K562 (cell line): ENCODE measurements at regions not wholly inside any gene's neighbourhood (a gene's known extent, or its start where the extent isn't known, plus 50 kb on each side); places are given as distances from the start of the nearest gene placed in this dataset.

Source experiments
- ATAC-seq: fragments of 200-7000 bp; cut with Tn5 transposase; 3 replicates; pipeline ENCODE4 v1.9.1; 2020; ENCODE audit warnings: moderate library complexity
- BruUV-seq: library from RNA; stranded (reverse); fragments of 400-500 nt; replicated peaks from 2 replicates; lab custom pipeline; 2021; lab: Mats Ljungman, UMichigan
- CTCF ChIA-PET: fragments of 300-600 bp; formaldehyde crosslinking; extraction: SDS; loops from one replicate; lab custom pipeline; 2021; ENCODE audit warnings: low intra/inter-chr PET ratio; lab: Yijun Ruan, JAX
- POLR2A ChIA-PET: fragments of 300-600, 350-650 bp; sonication (Branson Sonifier 250); formaldehyde crosslinking; extraction: SDS; loops from one replicate; lab custom pipeline; 2021; ENCODE audit warnings: antibody characterized with exemption, inconsistent platforms; lab: Yijun Ruan, JAX
- DNase-seq, 4 experiments: peaks; one replicate each; pipeline versions ENCODE4 v3.0.0 to v3.0.0-alpha.2; 2011 to 2018; ENCODE audit warnings: low spot score in 3 of 4, mixed read lengths in 3 of 4; ENCODE audit errors: extremely low read depth in 1 of 4
- FAIRE-seq: peaks from 2 replicates; lab custom pipeline; 2011; peaks lifted over from hg19 to GRCh38; lab: Jason Lieb, UNC
- H2AFZ ChIP-seq: 2 replicates; pipeline ENCODE4 v1.6.0; 2011; ENCODE audit warnings: low read depth, low read length, control low read depth, inconsistent platforms
- H3K27ac ChIP-seq: fragments of 200-600 bp; 3 replicates; pipeline ENCODE4 v1.8.0; 2011; ENCODE audit warnings: low read depth, mild to moderate bottlenecking, control low read depth, inconsistent platforms, low read length, moderate library complexity, mixed read lengths; ENCODE audit errors: extremely low read depth
- H3K27me3 ChIP-seq, 2 experiments: fragments of 300-600 bp in 1 of 2; 2 replicates in 1 of 2; 3 replicates in 1 of 2; pipeline versions ENCODE4 v1.6.0 to v1.8.0; 2011; ENCODE audit warnings: inconsistent platforms in 2 of 2, low read length in 2 of 2, mild to moderate bottlenecking in 1 of 2, mixed read lengths in 1 of 2, moderate library complexity in 1 of 2; ENCODE audit not compliant: control insufficient read depth in 2 of 2, insufficient read depth in 2 of 2
- H3K36me3 ChIP-seq: fragments of 300-600 bp; 3 replicates; pipeline ENCODE4 v1.8.0; 2011; ENCODE audit warnings: mild to moderate bottlenecking, low read length, inconsistent platforms; ENCODE audit not compliant: control insufficient read depth, insufficient read depth
- H3K4me1 ChIP-seq, 2 experiments: fragments of 200-600 bp in 1 of 2; replicated peaks in 1 of 2; 2 replicates in 1 of 2; 3 replicates in 1 of 2; pipeline versions ENCODE4 v1.5.1 to v1.8.0; 2011; ENCODE audit warnings: inconsistent platforms in 2 of 2, low read length in 2 of 2, mild to moderate bottlenecking in 1 of 2, mixed read lengths in 1 of 2, moderate library complexity in 1 of 2; ENCODE audit not compliant: control insufficient read depth in 2 of 2, insufficient read depth in 2 of 2
- H3K4me2 ChIP-seq: 2 replicates; pipeline ENCODE4 v1.6.1; 2011; ENCODE audit warnings: low read length, control low read depth, inconsistent platforms, mixed read lengths; ENCODE audit not compliant: insufficient read depth
- H3K4me3 ChIP-seq: fragments of 200-600 bp; sonication (generic), shearing (Covaris generic); 2 replicates; pipeline ENCODE4 v1.5.1; 2016; ENCODE audit warnings: control low read depth, inconsistent platforms
- H3K79me2 ChIP-seq: fragments of 200-600 bp; 3 replicates; pipeline ENCODE4 v1.8.0; 2011; ENCODE audit warnings: low read length, inconsistent platforms; ENCODE audit not compliant: control insufficient read depth, insufficient read depth
- H3K9ac ChIP-seq, 2 experiments: 2 replicates each; pipeline versions ENCODE4 v1.6.0 to v1.6.1; 2011; ENCODE audit warnings: low read depth in 2 of 2, low read length in 2 of 2, control low read depth in 1 of 2, inconsistent platforms in 1 of 2, mild to moderate bottlenecking in 1 of 2, mixed read lengths in 1 of 2; ENCODE audit not compliant: insufficient read depth in 1 of 2
- H3K9me1 ChIP-seq: one replicate; pipeline ENCODE4 v1.6.0; 2011; ENCODE audit warnings: inconsistent platforms, mild to moderate bottlenecking, low read length, moderate library complexity; ENCODE audit not compliant: control insufficient read depth, insufficient read depth
- H3K9me3 ChIP-seq: replicated peaks from 2 replicates; pipeline ENCODE4 v1.5.1; 2011; ENCODE audit warnings: low read depth, low read length, inconsistent platforms; ENCODE audit not compliant: control insufficient read depth, insufficient read depth
- H4K20me1 ChIP-seq: replicated peaks from 2 replicates; pipeline ENCODE4 v1.6.1; 2011; ENCODE audit warnings: low read length, inconsistent platforms, mixed read lengths; ENCODE audit not compliant: control insufficient read depth, insufficient read depth
- BRF1 ChIP-seq: IDR thresholded peaks from 3 replicates; pipeline ENCODE4 v1.6.1; 2011; ENCODE audit warnings: borderline replicate concordance, mild to moderate bottlenecking; ENCODE audit not compliant: insufficient read length; ENCODE audit errors: extremely low read depth
- GABPB2 ChIP-seq: fragments of 250-450 bp; sonication (Bioruptor Pico); conservative IDR thresholded peaks from 2 replicates; pipeline ENCODE4 v1.5.1; 2021; ENCODE audit warnings: mild to moderate bottlenecking
- HNRNPLL ChIP-seq: fragments of 200-400 bp; formaldehyde crosslinking; IDR thresholded peaks from 2 replicates; pipeline ENCODE4 v1.6.1; 2017; ENCODE audit warnings: low read length, low read depth, mild to moderate bottlenecking; ENCODE audit not compliant: poor library complexity, severe bottlenecking
- KHSRP ChIP-seq: fragments of 450-650 bp; IDR thresholded peaks from 2 replicates; pipeline ENCODE4 v1.6.1; 2017
- MAX ChIP-seq: sonication (generic); formaldehyde crosslinking; IDR thresholded peaks from 2 replicates; pipeline ENCODE4 v1.9.0; 2022; ENCODE audit warnings: mild to moderate bottlenecking, missing genetic modification reagents
- MEF2A ChIP-seq: IDR thresholded peaks from 2 replicates; pipeline ENCODE4 v1.6.1; 2011; ENCODE audit warnings: low read depth, mild to moderate bottlenecking, low read length, moderate library complexity; ENCODE audit not compliant: control insufficient read depth
- MTA3 ChIP-seq: fragments of 450-650 bp; formaldehyde crosslinking; IDR thresholded peaks from 2 replicates; pipeline ENCODE4 v1.6.1; 2017; ENCODE audit warnings: mild to moderate bottlenecking, borderline replicate concordance
- RB1 ChIP-seq: fragments of 450-650 bp; IDR thresholded peaks from 2 replicates; pipeline ENCODE4 v1.6.1; 2017; ENCODE audit warnings: low read depth, mild to moderate bottlenecking
- RNF219 ChIP-seq: fragments of 250-450 bp; sonication (Bioruptor Pico); IDR thresholded peaks from 2 replicates; pipeline ENCODE4 v1.5.0; 2022; ENCODE audit warnings: mild to moderate bottlenecking
- ZKSCAN1 ChIP-seq: fragments of 150-350 bp; IDR thresholded peaks from 2 replicates; pipeline ENCODE4 v1.6.1; 2016; ENCODE audit warnings: low read depth, low read length
- ZNF217 ChIP-seq: sonication (generic); formaldehyde crosslinking; IDR thresholded peaks from 2 replicates; pipeline ENCODE4 v1.8.0; 2022; ENCODE audit warnings: mild to moderate bottlenecking, missing genetic modification reagents
- ZNF41 ChIP-seq: fragments of 250-450 bp; sonication (Bioruptor Pico); conservative IDR thresholded peaks from 2 replicates; pipeline ENCODE4 v1.4.0; 2020; ENCODE audit warnings: mild to moderate bottlenecking
- ZNF507 ChIP-seq: conservative IDR thresholded peaks from 2 replicates; pipeline ENCODE4 v1.6.1; 2017; ENCODE audit warnings: missing genetic modification characterization, missing compliant biosample characterization
- ZNF780A ChIP-seq: fragments of 250-450 bp; sonication (Bioruptor Pico); IDR thresholded peaks from 2 replicates; pipeline ENCODE4 v1.5.0; 2021; ENCODE audit warnings: mild to moderate bottlenecking
- ZNF79 ChIP-seq: fragments of 250-450 bp; sonication (Bioruptor Pico); IDR thresholded peaks from 2 replicates; pipeline ENCODE4 v1.4.0; 2020; ENCODE audit warnings: low read depth, mild to moderate bottlenecking, moderate library complexity
- WGBS: fragments of 100-300 bp; shearing (Covaris generic); methylation state at CpG from one replicate; pipeline ENCODE4 v1.1.6; 2016; ENCODE audit warnings: low coverage, mixed read lengths; ENCODE audit not compliant: insufficient coverage; ENCODE audit errors: missing lambda C conversion rate; 5-methylcytosine and 5-hydroxymethylcytosine counted together
- in situ Hi-C: fragments of 300-500 bp; cut with MboI; formaldehyde crosslinking; loops from 4 replicates; pipeline ENCODE4 v1.15.0; 2018; ENCODE audit warnings: inconsistent platforms, mixed read lengths
- intact Hi-C: fragments of 100-400 bp; cut with micrococcal nuclease; formaldehyde crosslinking; loops from 2 replicates; pipeline ENCODE4 v1.14.2; 2022

GRCh38 chr10:8776926-8777622, 722.6 kb downstream of the GATA3 start:
- ATAC-seq (no peak), DNase-seq (no peak), FAIRE-seq (no peak)
- no TSS peak for BruUV-seq
- H3K9me3 ChIP-seq: no peaks in the 10 kb centered on the region; the same call in 1 of the 2 replicates
- H4K20me1 ChIP-seq: no peaks in the 10 kb centered on the region
- H3K27ac ChIP-seq: no peak overlapping the region
- no peak overlapping the region for H3K4me3 ChIP-seq
- in situ Hi-C loops (no loop called here), intact Hi-C loops (no loop called here)
- H3K4me1 ChIP-seq: no peaks in the 10 kb centered on the region
- H2AFZ ChIP-seq: no peak overlapping the region
- ChIA-PET CTCF (no interaction called here), POLR2A (no interaction called here)
- H3K9ac ChIP-seq: no peak overlapping the region
- H3K4me2 ChIP-seq: no peak overlapping the region
- TF ChIP-seq HNRNPLL (no peak), GABPB2 (no peak), ZNF41 (CRISPR knock-in tag) (no peak)
- H3K9me1 ChIP-seq: no peaks in the 10 kb centered on the region
- no peaks in the 10 kb centered on the region for H3K27me3 ChIP-seq
- H3K36me3 ChIP-seq: no peaks in the 10 kb centered on the region
- 0% methylated on average over 3 of the region's 3 CpGs for WGBS
- H3K79me2 ChIP-seq: no peaks in the 10 kb centered on the region

GRCh38 chr10:8778713-8779112, 724.2 kb downstream of the GATA3 start:
- Histone ChIP-seq H3K4me3 (no peak overlapping the region), H4K20me1 (no peaks in the 10 kb centered on the region), H3K9me1 (no peaks in the 10 kb centered on the region), H3K27me3 (no peaks in the 10 kb centered on the region), H3K9ac (no peak overlapping the region), H2AFZ (no peak overlapping the region), H3K4me2 (no peak overlapping the region), H3K9me3 (no peaks in the 10 kb centered on the region; the same call in 1 of the 2 replicates), H3K27ac (no peak overlapping the region), H3K79me2 (no peaks in the 10 kb centered on the region), H3K36me3 (no peaks in the 10 kb centered on the region), H3K4me1 (no peaks in the 10 kb centered on the region)
- ChIA-PET CTCF (no interaction called here), POLR2A (interaction anchor here (0.6 kb wide), 1 partner anchor 156 kb away, joined by 4 read pairs; no protein-coding TSS in a partner anchor)
- ATAC-seq (no peak), FAIRE-seq (no peak), DNase-seq (no peak)
- in situ Hi-C loops (no loop called here), intact Hi-C loops (no loop called here)
- no TSS peak for BruUV-seq
- WGBS: 2% methylated on average over 3 of the region's 3 CpGs
- TF ChIP-seq MAX (CRISPR knock-in tag) (no peak), ZNF507 (tag) (no peak), KHSRP (no peak), ZNF79 (no peak), MTA3 (no peak), BRF1 (no peak), ZNF780A (CRISPR knock-in tag) (no peak), RNF219 (CRISPR knock-in tag) (no peak), MEF2A (no peak), ZNF217 (CRISPR knock-in tag) (no peak), RB1 (no peak), ZKSCAN1 (no peak)
